Kidney epithelial cell (primary cell): ENCODE measurements at regions not wholly inside any gene's neighbourhood (a gene's known extent, or its start where the extent isn't known, plus 50 kb on each side); places are given as distances from the start of the nearest gene placed in this dataset.

Experiments used
- DNase-seq: peaks from one replicate; pipeline ENCODE4 v3.0.0-alpha.2; 2010; ENCODE audit warnings: low read depth
- H3K27me3 ChIP-seq: 2 replicates; pipeline ENCODE4 v1.6.0; 2011; ENCODE audit warnings: low read length; ENCODE audit not compliant: control insufficient read depth, insufficient read depth
- H3K36me3 ChIP-seq: 2 replicates; pipeline ENCODE4 v1.5.1; 2011; ENCODE audit warnings: low read length; ENCODE audit not compliant: control insufficient read depth, insufficient read depth
- H3K4me3 ChIP-seq: 2 replicates; pipeline ENCODE4 v1.5.1; 2011; ENCODE audit warnings: low read depth, mild to moderate bottlenecking, control low read depth, low read length
- TF ChIP-seq, protein P1 (sequence below): IDR thresholded peaks from 2 replicates; pipeline ENCODE4 v1.5.1; 2011; ENCODE audit warnings: mild to moderate bottlenecking, moderate library complexity, low read length, control low read depth, inconsistent platforms; ENCODE audit not compliant: insufficient read depth, poor library complexity, severe bottlenecking

DNA sequence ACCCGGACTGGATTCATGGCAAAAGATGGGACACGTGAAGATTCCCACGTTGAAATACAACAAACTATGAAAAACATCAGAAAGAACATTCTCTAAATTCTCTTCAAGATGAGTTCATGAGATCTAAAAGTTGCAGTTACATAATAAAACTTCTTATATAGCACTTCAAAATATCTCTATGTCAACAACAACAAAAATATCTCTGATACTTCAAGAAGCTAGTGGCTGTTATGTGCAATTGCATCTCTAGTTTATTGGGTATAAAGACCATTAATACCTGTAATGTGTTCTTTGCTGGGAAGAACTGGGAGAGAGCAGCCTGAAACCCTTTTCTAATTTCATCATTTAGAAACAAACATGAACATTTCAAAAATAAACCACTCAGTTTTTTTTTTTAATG is 69.2 kb upstream of the RGS6 start:
- DNase-seq: no peak
- Histone ChIP-seq H3K27me3 (no peaks in the 10 kb centered on the region), H3K4me3 (no peak overlapping the region), H3K36me3 (no peaks in the 10 kb centered on the region)
- TF ChIP-seq, protein P1, sequence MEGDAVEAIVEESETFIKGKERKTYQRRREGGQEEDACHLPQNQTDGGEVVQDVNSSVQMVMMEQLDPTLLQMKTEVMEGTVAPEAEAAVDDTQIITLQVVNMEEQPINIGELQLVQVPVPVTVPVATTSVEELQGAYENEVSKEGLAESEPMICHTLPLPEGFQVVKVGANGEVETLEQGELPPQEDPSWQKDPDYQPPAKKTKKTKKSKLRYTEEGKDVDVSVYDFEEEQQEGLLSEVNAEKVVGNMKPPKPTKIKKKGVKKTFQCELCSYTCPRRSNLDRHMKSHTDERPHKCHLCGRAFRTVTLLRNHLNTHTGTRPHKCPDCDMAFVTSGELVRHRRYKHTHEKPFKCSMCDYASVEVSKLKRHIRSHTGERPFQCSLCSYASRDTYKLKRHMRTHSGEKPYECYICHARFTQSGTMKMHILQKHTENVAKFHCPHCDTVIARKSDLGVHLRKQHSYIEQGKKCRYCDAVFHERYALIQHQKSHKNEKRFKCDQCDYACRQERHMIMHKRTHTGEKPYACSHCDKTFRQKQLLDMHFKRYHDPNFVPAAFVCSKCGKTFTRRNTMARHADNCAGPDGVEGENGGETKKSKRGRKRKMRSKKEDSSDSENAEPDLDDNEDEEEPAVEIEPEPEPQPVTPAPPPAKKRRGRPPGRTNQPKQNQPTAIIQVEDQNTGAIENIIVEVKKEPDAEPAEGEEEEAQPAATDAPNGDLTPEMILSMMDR: no peak

DNA sequence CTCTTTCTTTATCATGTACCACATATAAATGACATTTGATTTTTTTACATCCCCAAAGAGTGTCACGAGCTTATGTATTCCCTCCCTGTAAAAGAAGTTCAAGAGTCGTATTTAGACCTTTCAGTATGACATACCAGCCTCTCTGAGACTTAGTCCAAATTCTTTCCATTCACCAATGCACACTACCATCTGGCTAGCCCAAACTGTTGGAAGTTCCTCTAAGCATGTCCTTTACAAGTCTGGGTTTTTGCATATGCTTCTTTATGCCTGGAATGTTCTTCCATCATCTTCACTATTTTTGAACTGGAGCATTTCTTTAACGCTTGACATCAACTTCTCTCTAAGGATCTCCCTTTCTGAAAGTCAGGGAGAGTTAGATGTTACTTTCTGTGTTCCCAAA is 68.5 kb upstream of the RGS6 start:
- TF ChIP-seq, protein P1: no peak
- no peak overlapping the region for H3K4me3 ChIP-seq
- no peak for DNase-seq
- H3K36me3 ChIP-seq: no peaks in the 10 kb centered on the region
- no peaks in the 10 kb centered on the region for H3K27me3 ChIP-seq
